IMR-90 (cell line): ENCODE measurements at regions not wholly inside any gene's neighbourhood (a gene's known extent, or its start where the extent isn't known, plus 50 kb on each side); places are given as distances from the start of the nearest gene placed in this dataset.

ENCODE experiments used
- TF ChIP-seq, protein P1 (sequence below): conservative IDR thresholded peaks from 2 replicates; pipeline ENCODE4 v1.5.1; 2012; ENCODE audit warnings: mild to moderate bottlenecking, low read depth, low read length, improper control_type of control experiment
- TF ChIP-seq, protein P2 (sequence below): fragments of 150-350 bp; IDR thresholded peaks from 2 replicates; pipeline ENCODE4 v1.6.1; 2016; ENCODE audit warnings: low read depth, mild to moderate bottlenecking, low read length, moderate library complexity, borderline replicate concordance

DNA sequence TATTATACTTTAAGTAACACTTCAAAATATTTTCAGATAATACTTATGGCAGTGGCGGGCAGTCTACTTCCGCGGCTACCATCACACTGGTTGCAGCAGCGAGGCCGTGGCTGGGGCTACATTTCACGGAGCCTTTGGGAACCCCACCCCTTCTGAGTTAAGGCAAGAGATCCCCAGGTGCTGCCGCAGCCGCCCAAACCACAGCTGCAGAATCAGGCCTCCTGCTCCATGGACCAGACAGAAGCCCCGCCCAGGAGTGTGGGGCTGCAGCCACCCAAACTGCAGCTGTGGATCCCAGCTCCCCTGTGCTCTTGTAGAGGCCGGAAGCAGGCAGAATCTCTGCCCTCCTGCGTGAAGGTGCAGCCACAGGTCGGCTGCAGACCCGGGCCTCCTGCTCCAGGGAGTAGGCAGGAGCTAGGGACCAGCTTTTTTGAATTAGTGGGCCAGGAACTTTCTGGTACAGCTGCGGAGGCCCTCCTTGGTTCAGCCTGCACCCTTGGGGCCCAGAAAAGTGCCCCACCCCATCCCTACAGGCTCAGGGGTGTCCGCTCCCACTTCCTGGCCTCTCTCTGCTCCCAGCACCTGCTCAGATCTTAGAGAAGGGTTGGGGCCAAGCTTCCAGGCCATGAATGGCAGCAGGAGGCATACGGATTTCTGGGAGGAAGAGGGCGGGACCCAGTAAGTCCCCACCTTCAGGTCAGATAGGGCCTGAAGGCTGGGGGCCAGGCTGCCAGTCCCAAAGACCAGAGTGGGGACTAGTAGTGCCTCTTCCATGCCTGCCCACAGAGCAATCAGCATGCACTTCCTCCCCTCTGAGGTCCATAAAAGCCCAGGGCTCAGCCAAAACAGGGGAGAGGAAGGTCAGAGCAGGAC lies 1188.8 kb upstream of the CADM2 start:
- TF ChIP-seq, protein P1, sequence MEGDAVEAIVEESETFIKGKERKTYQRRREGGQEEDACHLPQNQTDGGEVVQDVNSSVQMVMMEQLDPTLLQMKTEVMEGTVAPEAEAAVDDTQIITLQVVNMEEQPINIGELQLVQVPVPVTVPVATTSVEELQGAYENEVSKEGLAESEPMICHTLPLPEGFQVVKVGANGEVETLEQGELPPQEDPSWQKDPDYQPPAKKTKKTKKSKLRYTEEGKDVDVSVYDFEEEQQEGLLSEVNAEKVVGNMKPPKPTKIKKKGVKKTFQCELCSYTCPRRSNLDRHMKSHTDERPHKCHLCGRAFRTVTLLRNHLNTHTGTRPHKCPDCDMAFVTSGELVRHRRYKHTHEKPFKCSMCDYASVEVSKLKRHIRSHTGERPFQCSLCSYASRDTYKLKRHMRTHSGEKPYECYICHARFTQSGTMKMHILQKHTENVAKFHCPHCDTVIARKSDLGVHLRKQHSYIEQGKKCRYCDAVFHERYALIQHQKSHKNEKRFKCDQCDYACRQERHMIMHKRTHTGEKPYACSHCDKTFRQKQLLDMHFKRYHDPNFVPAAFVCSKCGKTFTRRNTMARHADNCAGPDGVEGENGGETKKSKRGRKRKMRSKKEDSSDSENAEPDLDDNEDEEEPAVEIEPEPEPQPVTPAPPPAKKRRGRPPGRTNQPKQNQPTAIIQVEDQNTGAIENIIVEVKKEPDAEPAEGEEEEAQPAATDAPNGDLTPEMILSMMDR, result no peak
- TF ChIP-seq, protein P2, sequence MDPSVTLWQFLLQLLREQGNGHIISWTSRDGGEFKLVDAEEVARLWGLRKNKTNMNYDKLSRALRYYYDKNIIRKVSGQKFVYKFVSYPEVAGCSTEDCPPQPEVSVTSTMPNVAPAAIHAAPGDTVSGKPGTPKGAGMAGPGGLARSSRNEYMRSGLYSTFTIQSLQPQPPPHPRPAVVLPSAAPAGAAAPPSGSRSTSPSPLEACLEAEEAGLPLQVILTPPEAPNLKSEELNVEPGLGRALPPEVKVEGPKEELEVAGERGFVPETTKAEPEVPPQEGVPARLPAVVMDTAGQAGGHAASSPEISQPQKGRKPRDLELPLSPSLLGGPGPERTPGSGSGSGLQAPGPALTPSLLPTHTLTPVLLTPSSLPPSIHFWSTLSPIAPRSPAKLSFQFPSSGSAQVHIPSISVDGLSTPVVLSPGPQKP, result no peak
